Activated CD4-positive, alpha-beta T cell treated with anti-CD3 and anti-CD28 coated beads for 4 hours (primary cell): ENCODE measurements at regions not wholly inside any gene's neighbourhood (a gene's known extent, or its start where the extent isn't known, plus 50 kb on each side); places are given as distances from the start of the nearest gene placed in this dataset.
"Not testable (repeated sequence)": the region's sequence is repeated elsewhere in the genome, so short reads cannot be mapped to it uniquely, and the experiment has no call there.

ENCODE experiments used
- DNase-seq, 2 donors: peaks; one replicate each; pipeline ENCODE4 v3.0.0-alpha.2; 2020

DNA sequence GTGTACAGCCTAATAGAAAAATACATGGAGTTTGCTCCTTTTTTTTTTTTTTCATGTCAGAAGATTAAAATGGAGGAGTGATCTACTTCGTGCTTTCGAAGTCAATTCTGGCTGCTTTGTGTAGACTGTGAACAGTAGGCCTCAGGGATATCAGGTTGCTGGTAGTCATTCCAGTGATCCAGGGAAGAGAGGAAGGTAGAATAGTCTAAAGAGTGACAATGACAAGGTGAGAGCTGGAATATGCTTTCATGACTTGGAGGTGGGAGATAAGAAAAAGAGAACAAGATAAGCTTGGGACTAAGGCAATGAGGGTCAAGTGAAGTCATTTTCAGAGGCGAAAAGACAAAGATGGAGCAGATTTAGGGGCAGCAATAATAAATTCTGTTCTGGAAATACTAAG lies 111.3 kb upstream of the MIR17HG start:
- no peak for DNase-seq

DNA sequence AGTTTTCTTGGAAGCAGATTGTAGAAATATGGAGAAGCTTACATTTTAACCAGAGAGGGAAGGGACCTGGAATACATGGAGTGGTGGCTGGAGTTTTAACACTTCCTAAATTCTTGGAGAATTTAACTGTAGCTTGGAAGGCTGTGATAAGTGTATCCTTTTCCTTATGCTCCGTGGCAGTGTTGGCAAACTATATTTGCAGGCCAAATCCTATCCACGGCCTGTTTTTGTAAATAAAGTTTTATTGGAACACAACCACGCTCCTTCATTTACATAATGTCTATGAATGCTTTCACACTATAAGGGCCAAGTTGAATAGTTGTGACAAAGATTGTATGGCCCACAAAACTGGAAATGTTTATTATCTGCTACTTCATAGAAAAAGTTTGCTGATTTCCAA lies 110.6 kb upstream of the MIR17HG start:
- DNase-seq: no peak

DNA sequence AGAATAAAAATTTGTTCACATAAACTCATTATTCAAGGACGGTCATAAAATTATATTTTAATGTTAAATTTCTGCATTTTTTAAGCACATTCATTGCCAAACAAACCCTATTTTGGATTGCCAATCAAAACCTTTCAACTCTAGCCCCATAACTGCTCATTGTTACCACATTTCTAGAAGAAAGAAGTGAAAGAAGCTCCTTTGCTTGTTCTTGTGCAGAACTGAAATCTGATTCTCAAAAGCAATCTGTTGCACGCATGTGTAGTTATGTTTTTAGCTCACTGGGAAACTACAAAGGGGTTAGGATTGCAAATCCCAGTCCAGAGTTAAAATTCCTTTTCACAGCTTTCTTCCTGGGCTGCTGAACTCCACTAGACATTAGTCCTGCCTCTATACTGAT lies 109.5 kb upstream of the MIR17HG start:
- DNase-seq: no peak

DNA sequence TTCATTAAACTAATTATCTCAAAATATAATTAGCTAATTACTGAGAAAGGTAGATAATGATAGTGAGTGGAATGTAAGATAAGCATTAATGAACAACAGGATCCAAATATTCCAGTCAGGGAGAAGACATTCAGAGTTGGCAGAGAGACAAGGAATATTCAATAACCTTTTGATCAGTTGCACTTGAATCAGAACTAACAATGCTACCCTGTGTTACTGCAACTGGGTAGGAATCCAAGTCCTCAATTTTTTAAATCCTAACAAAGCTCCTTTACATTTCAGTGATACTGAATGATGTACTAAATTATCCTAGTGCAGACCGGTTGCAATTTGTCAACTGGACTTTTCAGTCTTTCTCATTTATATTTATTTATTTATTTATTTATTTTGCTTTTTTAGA lies 107.1 kb upstream of the MIR17HG start:
- DNase-seq: no peak

DNA sequence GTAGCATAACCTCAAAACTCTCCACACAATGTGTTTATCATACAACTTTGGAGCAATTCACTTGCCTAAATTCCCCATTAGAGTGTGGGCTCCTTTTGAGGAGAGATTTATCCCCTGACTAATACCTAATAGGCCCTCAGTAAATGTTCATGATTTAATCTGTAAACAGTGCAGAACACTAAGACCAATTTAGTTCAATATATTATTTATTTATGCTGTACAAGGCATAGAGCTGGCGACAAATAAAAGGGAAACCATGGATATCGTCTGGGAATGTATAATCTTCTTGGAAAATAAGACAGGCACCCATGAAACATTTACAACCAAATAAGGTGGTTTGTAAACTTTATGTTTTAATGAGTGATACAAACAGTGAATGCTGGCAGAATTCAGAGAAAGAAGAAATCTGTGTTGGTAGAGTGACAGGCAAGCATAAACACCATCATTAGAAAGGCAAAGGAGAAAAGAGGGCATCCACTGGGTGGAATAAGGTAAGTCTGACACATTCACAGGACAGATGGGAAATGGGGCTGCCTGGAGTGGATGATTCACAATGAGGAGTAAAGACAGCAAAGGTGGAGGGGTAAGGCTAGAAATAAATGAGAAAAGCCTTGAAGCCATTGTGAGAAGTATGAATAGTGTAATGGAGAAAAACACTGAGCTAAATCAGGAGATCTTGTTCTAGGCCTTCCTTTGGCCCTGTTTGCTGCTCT lies 106.1 kb upstream of the MIR17HG start:
- DNase-seq: no peak

DNA sequence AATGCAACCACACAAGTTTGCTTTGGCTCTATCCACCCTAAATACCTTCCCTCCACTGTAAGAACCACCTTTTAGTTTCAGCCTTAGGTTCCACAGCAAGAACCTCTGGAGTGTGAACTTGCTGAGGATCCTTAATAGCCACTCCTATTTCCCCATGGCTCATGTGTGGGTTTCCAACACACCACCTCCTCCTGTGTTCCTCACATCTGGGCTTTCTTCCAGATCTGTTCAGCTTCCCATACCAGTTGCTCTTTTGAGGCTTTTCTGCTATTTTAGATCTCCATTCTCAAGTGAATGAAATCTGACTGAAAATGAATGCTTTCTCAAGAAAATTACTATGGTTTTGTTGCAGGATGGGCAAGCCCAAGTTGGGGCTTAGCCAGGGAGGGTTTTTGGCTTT lies 104.8 kb upstream of the MIR17HG start:
- DNase-seq: no peak

DNA sequence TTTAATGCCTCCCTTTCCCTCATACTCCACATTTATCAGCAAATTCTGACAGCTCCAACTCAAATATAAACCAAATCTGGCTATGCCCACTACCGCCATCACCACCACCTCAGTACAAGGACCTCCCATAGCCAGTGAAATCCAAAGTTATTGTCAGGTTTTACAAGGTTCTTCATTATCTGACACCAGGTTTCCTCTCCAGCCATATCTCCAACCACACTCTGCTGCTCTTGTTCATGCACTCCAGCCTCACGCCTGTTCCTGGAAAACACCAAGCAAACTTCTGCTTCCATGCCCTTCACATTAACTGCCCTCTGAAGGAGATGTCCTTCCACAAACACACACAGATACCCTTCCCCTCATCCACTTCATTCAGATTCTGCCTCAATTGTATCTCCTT lies 102.2 kb upstream of the MIR17HG start:
- DNase-seq: no peak

DNA sequence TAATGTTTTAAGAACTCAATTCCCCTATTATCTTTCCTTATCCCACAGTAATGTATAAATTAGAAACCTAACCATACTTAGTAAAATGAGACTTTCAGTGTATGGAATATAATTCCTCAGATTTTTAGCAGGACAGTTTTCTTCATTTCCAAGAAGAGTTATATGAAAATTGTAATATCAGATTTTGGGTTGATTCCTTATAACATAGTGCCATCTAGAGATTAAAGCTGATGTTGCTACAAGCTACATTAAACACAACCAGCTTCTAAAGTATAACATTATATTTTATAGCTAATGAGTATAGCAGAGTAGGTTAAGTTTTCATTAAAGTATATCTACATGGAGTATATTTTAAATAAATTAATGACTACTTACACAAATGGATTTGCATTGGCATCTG lies 99.7 kb upstream of the MIR17HG start:
- DNase-seq: no peak

DNA sequence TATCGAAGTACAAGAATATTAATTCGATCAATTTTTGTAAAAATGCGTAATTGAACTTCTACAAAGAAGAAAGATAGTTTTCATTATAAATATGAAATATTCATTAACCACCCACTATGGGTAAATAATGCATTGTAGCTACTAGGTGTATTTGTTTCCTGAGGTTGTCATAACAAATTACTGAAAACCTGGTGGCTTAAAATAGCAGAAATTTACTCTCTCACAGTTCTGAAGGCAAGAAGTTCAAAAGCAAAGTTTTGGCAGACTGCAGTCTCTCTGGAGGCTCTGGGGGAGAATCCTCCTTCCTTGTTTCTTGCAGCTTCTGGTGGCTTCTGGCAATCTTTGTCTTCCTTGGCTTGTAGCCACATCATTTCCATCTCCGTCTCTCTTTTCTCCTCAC lies 99.2 kb upstream of the MIR17HG start:
- DNase-seq: no peak

DNA sequence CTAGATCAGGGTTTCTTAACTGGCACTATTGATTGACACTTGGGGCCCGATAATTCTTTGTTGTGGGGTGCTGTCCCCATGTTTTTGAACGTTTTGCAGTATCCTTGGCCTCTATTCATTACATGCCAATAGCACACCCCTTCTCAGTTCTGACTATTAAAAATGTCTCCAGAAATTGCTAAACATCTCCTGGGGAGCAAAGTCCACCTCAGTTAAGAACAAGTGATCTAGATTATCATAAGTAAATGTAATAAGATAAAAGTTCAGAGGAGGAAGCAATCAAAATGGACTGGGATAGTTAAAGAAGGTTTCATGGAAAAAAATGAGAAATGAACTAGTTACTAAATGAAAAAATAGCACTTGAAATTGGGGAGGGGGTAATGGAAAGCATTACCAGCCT lies 98.1 kb upstream of the MIR17HG start:
- no peak for DNase-seq

DNA sequence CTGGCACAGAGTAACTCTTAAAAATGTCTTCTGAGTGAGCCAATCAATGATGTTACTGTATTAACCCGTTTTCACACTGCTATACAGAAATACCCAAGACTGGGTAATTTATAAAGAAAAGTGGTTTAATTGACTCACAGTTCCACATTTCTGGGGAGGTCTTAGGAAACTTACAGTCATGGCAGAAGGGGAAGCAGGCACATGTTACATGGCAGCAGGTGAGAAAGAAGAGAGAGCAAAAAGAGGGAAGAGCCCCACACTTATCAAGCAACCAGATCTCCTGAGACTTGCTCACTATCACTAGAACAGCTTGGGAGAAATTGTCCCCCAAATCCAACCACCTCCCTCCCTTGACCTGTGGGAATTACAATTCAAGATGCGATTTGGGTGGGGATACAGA lies 97.6 kb upstream of the MIR17HG start:
- no peak for DNase-seq

DNA sequence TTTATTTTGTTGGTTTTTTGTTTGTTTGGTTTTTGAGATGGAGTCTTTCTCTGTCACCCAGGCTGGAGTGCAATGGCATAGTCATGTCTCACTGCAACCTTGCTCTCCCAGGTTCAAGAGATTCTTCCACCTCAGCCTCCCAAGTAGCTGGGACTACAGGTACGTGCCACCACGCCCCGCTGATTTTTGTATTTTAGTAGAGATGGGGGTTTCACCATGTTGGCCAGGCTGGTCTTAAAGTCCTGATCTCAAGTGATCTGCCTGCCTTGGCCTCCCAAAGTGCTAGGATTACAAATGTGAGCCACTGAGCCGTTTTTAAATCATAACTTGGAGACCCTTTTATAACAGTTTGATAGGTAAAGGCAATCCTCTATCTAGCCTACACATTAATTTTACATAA lies 95.9 kb upstream of the MIR17HG start:
- not testable (repeated sequence) for DNase-seq

DNA sequence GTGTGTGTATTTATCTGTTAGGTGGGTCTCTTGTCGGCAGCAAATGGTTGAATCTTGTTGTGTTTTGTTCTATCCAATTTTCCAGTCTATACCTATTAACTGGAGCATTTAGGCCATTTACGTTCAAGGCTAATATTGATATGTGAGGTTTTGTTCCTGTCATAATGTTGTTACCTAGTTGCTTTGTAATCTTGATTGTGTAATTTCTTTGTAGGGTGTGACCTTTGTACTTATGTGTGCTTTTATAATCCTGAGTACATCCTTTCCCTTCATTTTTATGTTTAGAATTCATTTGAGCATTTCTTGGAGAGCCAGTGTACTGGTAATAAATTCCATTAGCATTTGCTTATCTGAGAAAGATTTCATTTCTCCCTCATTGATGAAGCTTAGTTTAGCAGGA lies 83.0 kb upstream of the MIR17HG start:
- DNase-seq: no peak

DNA sequence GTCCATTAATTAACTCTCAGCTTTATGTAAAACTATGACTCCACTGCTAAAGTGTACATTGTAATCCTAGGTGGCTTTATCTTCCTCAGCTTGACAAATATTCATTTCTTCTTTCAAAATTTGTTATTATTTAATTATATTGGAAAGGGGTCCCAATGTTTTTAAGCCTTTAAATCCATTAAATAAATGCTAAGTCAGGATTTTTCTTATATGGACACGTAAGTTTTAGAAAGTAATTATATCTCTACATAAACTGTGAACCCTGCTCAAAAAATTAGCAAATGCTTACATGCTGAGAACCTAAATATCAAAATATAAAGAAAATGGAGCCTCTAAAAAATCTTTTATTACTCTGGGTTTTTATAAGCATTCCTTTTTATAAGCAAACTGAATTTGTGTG lies 78.2 kb upstream of the MIR17HG start:
- no peak for DNase-seq

DNA sequence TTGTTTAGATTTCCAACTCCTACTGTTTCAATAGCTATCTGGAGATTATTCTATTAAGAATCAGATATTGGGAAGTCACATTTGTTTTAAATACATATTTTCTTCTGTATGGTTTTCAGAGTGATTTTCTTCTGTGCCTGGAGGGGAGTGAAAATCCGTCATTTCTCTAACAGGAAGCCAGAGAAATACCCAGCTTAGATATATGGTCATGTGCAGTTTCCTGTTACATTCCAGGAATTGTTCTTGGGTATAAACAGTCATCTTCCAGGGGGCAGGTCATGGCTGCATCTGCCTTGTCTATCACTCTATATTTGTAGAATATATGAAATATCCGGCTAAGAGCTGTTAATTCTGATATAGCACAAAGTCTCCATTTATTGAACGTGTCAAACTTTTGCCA lies 77.5 kb upstream of the MIR17HG start:
- no peak for DNase-seq

DNA sequence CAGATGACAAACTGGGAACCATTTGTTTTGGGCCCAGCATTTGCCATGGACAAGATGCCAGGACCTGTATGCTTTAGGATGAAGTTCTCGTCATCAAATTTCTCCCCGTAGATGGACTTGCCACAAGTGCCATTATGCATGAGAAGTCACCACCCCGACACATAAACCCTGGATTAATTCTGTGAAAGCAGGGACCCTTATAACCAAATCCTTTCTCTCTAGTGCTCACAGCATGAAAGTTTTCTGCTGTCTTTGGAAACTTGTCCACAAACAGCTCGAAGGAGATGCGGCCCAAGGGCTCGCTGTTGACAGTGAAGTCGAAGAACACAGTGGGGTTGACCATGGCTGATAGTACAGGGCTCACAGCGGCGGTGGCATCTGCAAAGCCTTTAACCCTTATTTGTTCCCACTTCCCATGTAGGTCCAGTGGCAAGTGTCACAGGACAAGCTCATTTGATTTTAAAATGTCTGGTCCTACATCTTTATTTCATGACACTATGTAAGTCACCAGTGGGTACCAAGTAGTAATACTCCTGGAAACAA lies 75.2 kb upstream of the MIR17HG start:
- DNase-seq: no peak

DNA sequence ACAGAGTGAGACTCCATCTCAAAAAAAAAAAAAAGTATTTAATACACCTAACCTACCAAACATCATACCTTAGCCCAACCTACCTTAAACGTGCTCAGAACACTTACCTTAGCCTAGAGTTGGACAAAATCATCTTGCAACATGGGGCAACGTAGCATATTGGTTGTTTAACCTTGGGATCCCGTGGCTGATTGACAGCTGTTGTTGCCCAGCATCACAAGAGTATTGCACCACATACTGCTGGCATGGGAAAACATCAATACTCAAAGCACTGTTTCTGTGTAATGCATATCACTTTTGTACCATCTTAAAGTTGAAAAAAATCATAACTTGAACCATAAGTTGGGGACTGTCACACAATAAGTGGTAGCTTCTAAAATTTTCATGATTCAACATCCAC lies 73.8 kb upstream of the MIR17HG start:
- DNase-seq: no peak

DNA sequence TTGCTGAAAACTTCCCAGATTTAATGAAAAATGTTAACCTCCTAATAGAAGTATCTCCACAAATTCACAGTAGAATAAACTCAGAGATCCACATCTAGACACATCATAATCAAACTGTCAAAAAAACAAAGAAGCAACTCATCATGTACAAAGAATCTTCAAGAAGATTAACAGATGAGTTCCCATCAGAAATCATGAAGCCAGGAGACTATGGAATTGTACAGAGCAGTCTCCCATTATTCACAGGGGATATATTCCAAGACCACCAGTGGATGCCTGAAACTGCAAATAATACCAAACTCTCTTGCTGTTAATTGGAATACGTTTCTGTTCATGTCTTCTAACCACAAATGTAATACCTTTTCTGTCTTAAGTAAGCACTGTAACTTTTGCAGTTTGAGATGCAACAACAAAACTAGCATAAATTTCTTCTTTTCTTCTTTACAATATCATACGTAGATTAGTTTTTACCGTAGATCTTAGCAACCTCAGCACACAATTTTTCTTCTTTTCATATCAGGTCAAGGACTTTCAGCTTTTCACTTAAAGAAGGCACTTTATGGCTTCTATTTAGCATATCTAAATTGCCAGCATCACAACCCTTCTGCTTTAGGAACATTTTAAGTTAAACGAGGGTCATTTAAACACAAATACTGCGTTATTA lies 70.3 kb upstream of the MIR17HG start:
- no peak for DNase-seq

DNA sequence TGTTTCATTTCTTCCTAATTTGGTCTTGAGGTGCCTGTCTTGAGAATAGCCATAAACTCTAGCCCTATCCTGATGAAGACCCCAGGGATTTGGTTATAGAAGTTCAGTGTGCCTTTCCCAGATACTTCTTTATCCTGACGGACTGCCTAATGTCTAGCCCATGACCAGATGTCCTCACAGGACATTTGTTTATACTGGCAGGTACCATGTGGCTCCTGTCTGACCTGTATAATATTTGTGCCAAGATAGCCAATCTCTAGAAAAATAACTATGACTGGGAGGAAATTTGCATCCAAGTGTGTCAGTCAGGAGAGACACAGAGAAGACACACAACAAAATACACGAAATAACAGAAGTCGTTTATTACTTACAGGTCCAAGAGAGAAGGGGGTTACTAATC lies 69.2 kb upstream of the MIR17HG start:
- no peak for DNase-seq

DNA sequence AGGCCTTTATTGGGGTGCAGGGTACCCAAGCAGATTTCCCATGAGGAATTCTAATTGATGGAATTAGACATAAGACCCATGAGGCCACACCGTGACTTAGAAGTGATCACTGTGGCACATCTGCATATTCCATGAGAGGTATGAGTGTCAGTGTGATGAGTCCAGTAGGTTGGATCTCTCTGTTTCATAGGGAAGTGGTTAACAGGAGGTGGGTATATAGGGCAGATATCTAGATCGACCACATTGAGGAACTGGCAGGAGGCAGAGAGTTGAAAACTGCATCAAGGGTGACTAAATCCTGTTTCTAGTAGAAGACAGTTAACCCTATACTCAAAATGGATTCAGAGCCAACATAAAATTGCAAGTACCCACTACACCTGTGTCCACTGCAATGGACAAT lies 68.6 kb upstream of the MIR17HG start:
- no peak for DNase-seq

DNA sequence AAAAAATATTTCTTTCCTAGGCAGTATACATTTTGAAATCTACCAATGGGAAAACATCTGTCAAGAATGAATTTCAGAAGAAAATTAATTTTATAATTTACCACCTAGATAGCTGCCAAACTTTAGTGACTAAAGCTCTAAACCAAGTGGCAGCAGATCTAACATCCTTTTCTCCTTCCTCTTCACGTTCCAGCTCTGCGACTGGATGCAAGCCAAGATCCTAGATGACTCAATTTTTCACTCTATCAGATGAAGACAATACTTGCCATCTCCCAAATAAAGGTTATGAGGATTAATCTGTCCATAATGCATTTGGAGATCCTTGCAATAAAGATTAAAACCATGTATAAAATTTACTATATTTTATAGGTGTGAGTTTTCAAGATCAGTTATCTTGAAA lies 66.7 kb upstream of the MIR17HG start:
- no peak for DNase-seq

DNA sequence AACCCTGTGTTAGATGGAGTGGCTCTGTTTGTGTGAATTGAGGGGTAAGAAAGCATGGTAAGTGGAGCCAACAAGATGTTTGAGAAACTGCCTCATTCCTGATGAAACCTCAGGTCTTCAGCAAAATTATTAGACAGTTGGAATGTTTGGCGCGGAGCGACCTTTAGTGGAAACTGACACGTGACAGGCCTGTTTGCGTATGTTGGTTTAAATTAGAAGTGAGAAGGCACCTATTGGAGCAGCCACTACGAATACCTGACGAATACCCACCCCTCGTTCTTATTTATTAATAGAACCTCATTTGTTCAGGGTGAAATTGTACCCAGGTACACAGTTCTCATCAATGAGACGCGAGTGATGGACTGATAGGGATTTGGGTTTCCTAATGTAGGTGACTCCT lies 63.2 kb upstream of the MIR17HG start:
- DNase-seq: no peak

DNA sequence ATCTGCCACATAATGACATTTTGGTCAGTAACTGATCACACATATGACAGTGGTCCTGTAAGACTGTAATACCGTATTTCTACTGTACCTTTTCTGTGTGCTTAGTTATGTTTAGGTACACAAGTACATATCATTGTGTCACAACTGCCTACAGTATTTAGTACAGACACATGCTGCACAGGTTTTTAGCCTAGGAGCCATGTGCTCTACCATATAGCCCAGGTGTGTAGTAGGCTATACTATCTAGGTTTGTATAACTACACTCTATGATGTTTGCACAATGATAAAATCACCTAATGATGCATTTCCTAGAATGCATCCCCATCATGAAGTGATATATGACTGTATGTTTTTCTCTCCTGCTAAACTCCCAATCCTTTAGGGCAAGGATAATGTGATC lies 61.2 kb upstream of the MIR17HG start:
- DNase-seq: no peak

DNA sequence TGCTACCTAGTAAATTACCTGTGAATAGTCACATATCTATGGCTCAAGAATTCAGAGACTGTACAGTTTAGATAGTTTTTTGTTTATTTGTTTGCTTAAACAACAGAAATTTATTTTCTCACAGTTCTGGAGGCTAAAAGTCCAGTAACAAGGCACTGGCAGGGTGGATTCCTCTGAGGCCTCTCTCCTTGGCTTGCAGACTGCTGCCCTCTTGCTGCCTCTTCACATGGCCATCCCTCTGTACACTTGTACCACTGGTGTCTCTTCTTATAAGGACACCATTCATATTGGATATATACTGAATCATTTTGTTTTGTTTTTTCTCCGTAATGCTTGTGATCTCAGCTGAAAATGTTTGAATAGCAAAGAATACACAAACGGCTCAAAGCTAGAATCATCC lies 56.4 kb upstream of the MIR17HG start:
- no peak for DNase-seq
